ENCODE measurements at regions not wholly inside any gene's neighbourhood (a gene's known extent, or its start where the extent isn't known, plus 50 kb on each side); places are given as distances from the start of the nearest gene placed in this dataset.

DNA sequence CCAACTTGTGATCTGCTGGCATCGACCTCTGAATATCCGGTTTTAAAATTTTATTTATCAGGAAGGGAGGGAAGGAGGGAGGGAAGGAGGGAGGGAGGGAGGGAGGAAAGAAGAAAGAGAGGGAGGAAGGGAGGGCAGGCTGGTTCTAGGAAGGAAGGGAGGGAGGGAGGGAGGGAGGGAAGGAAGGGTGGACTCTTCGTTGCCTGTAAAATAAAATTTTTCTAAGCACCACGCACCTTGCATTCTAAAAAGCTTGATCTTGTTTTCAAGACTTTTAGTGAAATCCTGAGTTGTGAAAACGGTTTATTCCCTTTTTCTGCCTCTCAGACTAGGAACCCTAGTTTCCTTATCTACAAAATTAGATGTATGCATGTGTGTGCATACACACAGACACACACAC, 101.7 kb upstream of the RAP2B start:
- DNase-seq (no peak), ATAC-seq (no peak)
- intact Hi-C loops (cut with DNase I): no loop called here
- no peaks in the 10 kb centered on the region for H3K9me3 ChIP-seq
- no peaks in the 10 kb centered on the region for H3K27me3 ChIP-seq
- H3K4me3 ChIP-seq: no peak overlapping the region
- no peaks in the 10 kb centered on the region for H3K36me3 ChIP-seq
- H3K4me1 ChIP-seq: peaks cover 0 to 4% of the 10 kb centered on the region in 2 donors
- no peak overlapping the region for H3K27ac ChIP-seq
- TF ChIP-seq, protein P1, sequence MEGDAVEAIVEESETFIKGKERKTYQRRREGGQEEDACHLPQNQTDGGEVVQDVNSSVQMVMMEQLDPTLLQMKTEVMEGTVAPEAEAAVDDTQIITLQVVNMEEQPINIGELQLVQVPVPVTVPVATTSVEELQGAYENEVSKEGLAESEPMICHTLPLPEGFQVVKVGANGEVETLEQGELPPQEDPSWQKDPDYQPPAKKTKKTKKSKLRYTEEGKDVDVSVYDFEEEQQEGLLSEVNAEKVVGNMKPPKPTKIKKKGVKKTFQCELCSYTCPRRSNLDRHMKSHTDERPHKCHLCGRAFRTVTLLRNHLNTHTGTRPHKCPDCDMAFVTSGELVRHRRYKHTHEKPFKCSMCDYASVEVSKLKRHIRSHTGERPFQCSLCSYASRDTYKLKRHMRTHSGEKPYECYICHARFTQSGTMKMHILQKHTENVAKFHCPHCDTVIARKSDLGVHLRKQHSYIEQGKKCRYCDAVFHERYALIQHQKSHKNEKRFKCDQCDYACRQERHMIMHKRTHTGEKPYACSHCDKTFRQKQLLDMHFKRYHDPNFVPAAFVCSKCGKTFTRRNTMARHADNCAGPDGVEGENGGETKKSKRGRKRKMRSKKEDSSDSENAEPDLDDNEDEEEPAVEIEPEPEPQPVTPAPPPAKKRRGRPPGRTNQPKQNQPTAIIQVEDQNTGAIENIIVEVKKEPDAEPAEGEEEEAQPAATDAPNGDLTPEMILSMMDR (IDR thresholded peaks at IDR 0.05): no peak

DNA sequence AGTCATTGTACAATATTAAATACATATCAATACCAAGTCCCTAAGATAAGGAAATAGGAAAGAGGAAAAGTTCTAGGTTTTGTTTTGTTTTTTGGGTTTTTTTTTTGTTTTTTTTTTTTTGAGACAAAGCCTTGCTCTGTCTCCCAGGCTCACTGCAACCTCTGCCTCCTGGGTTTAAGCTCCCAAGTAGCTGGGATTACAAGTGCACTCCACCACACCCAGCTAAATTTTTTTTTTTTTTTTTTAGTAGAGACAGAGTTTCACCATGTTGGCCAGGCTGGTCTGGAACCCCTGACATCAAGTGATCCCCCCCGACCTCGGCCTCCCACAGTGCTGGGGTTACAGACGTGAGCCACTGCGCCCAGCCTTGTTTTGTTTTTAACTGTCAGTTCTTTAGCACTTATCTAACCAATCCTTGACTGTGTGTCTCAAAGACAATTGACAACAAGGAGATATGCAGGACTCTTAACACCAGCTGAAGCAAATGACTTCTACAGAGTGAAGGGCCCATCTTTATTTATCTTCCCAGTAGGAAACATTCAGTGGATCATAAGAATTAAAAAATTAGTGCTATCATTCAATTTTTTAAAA, 100.0 kb upstream of the RAP2B start:
- no peak overlapping the region for H3K27ac ChIP-seq
- H3K4me1 ChIP-seq: peaks cover 0 to 4% of the 10 kb centered on the region in 2 donors
- no peak for DNase-seq
- ATAC-seq: no peak
- H3K36me3 ChIP-seq: no peaks in the 10 kb centered on the region
- H3K9me3 ChIP-seq: no peaks in the 10 kb centered on the region
- intact Hi-C loops (cut with DNase I): no loop called here
- H3K27me3 ChIP-seq: no peaks in the 10 kb centered on the region
- H3K4me3 ChIP-seq: no peak overlapping the region
- TF ChIP-seq, protein P1 (IDR thresholded peaks at IDR 0.05): no peak

DNA sequence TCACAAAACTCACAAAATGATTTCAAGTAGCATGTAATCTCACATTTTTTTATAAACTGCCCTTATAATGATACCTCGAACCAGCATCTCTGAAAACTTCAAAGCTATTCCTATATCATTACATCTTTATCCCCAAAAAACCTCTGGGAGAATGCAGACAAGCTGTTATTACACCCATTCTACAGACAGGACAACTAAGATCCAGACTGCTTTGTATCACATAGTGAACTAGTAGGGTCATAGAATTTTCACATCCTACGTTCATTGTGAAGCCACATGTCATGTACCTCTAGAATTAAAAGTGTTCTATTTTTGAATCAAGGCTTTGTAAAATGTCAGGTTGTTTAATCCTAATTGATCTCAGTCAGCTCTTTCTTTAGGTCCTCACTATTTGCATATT, 98.7 kb upstream of the RAP2B start:
- ATAC-seq (no peak), DNase-seq (no peak)
- Histone ChIP-seq H3K9me3 (no peaks in the 10 kb centered on the region), H3K36me3 (no peaks in the 10 kb centered on the region), H3K27ac (no peak overlapping the region), H3K27me3 (no peaks in the 10 kb centered on the region), H3K4me1 (peaks cover 0 to 3% of the 10 kb centered on the region in 2 donors), H3K4me3 (no peak overlapping the region)
- intact Hi-C loops (cut with DNase I): no loop called here
- TF ChIP-seq, protein P1 (IDR thresholded peaks at IDR 0.05): no peak

DNA sequence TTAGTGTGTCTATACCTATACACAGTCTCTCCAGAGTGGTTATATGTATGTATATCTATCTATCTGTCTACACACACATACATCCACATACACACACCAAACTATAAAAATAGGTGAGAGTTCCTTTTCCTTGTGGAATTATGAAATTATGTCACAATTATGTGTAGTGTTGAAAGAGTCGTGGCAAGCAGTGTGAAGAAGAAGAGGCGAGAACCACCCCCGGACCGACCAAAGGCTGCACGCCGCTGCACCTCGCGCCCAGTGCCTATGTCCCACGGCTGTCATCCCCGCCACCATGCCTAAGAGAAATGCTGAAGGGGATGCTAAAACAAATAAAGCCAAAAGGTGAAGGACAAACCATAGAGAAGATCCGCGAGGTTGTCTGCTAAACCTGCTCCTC, 95.0 kb upstream of the RAP2B start:
- Histone ChIP-seq H3K4me1 (peaks cover 0 to 9% of the 10 kb centered on the region in 2 donors), H3K27ac (no peak overlapping the region), H3K4me3 (no peak overlapping the region), H3K36me3 (no peaks in the 10 kb centered on the region), H3K9me3 (no peaks in the 10 kb centered on the region), H3K27me3 (no peaks in the 10 kb centered on the region)
- DNase-seq (no peak), ATAC-seq (no peak)
- intact Hi-C loops (cut with DNase I): no loop called here
- TF ChIP-seq, protein P1 (IDR thresholded peaks at IDR 0.05): no peak

DNA sequence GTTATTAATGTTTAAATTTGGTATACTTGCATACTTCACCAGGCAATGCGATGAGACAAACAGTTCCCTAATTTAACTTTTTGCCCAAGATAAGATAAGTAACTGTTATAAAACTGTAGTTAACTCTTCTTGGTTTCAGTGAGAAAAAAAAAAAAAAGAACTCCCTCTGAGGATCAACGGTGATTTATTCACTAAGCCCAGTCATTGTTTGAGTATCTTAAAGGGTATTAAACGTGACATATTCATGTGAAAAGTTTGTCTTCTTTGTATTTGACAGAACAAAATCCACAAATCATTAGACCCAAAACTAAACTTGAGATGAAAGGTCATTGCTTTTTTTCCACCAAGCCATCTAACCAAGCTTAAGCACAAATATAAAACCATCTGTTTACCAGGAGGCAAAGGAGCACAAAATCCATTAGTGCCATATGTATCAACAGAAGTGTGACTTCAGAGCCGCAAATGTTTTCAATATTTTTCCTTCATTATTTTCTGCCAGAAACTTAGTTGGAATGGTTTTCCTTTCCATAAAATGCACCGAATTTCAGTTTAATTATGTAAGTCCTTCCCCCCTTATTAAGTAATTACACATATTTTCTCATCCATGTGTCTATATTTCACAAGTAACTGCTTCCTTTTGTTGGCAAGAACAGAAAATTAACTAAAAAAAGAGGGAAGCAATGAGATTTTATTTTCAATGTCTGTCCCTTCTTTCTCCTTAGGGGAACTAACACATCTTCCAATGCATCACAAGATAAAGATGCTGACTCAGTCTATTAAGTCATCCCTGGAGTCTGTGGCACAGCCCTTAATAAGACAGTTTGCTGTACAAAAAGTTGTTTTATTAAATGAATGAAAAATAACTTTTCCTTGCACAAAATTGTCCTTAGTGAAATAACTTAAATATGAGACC, 92.2 kb upstream of the RAP2B start:
- no peaks in the 10 kb centered on the region for H3K36me3 ChIP-seq
- no peaks in the 10 kb centered on the region for H3K27me3 ChIP-seq
- H3K9me3 ChIP-seq: no peaks in the 10 kb centered on the region
- no peak for DNase-seq
- H3K4me3 ChIP-seq: no peak overlapping the region
- peaks cover 0 to 9% of the 10 kb centered on the region in 2 donors for H3K4me1 ChIP-seq
- TF ChIP-seq, protein P1 (IDR thresholded peaks at IDR 0.05): no peak
- H3K27ac ChIP-seq: peak overlapping the region; percentile 38 to 61
- peak; percentile 79 for ATAC-seq
- intact Hi-C loops (cut with DNase I): no loop called here

Data from left lung (tissue), 4 donors.